Non-pigmented ciliary epithelial cell (primary cell): ENCODE measurements at regions not wholly inside any gene's neighbourhood (a gene's known extent, or its start where the extent isn't known, plus 50 kb on each side); places are given as distances from the start of the nearest gene placed in this dataset.

Source experiments
- DNase-seq: peaks from one replicate; pipeline ENCODE4 v3.0.0-alpha.2; 2010; ENCODE audit warnings: low read depth

DNA sequence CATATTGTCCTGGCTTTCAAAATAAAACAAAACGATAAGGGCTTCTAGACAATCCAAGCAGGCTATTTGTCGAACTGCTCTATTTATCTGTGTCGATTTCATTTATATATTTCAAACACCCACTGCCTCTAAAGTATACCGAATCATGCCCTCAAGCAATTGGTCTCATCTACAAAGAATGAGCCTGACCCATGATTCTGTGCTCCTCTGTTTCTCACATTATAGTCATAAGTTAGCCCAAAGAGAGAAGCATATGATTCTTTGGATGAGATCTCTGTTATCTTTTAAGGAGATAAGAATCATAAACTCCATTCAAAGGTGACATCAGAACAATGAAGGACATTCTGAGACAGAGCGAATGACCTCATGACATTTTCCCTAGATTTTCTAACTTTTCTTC, 191.1 kb downstream of the MAP2K6 start:
- no peak for DNase-seq

DNA sequence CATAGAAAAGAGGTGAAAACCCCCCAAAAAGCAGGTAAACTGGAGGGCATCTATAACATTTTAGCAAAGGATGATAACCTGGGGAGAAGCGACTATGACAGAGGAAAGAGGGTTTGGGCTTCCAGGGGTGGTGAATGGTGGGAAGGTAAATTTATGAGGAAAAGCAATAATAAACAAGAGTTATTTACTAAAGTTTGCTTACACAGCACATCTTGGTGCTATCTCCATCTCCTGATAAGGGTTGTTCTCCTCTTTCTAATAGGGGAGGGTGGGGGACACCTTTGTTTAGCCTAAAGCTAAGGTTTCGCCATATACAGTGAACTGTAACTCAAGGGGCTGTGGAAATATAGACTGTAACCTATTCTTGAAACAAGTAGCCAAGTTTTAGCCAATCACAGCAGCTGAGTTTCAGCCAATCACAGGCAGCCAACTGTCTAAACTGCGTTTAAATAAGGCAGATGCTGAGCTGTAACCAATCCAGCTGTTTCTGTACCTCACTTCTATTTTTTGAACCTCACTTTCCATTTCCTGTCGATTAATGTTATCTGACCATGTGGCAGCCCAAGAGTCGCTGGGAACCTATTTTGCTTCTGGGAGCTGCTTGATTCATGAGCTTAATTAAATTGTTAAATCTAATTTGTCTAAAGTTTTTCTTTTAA, 191.8 kb downstream of the MAP2K6 start:
- no peak for DNase-seq

DNA sequence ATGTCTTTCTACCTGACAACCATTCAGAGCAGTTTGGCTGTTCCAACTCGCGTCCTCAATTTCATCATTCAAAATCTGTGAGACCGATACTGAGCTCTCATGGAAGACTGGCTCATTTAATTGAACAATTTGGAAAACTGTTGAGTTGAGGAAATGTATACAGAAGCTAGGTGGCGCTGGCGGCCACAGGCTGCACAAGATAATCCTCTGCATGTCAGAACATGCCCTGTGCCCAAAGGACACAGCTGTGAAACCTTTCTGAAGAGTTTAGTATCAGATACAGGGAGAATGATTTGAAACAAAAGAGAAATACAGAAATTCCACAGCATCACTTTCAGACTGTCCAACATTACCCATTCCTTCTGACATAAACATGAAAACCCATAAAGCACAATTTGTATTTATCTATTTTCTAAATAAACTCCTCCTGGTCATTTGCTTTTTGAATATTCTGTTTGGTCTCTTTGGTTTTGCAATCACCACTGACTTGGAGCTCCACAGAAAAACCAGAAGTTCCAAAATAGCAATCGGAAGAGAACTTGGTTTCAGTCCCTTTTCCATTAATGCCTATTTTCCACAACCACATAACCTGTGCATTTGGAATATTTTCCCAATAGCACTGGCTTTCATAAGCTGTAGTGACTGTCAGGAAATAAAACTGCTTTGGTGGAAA, 192.8 kb downstream of the MAP2K6 start:
- peak; percentile 75 for DNase-seq

DNA sequence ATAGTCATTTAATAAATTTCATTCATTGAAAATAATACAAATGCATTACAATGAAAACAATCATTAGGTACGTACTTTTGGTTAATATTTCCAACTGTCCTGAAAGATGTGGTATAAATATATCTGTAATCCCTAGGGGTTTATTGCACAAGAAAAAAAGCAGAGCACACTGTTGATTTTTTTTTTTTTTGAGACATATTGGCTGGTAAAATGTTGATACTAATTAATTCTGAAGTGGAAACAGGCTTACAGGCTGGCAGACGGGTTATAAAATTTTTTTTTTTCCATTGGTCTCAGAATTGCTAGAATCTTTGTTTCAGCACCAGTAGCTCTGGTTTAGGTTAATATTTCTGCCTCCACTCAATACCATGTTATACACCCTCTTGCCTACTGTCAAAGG, 193.6 kb downstream of the MAP2K6 start:
- no peak for DNase-seq

DNA sequence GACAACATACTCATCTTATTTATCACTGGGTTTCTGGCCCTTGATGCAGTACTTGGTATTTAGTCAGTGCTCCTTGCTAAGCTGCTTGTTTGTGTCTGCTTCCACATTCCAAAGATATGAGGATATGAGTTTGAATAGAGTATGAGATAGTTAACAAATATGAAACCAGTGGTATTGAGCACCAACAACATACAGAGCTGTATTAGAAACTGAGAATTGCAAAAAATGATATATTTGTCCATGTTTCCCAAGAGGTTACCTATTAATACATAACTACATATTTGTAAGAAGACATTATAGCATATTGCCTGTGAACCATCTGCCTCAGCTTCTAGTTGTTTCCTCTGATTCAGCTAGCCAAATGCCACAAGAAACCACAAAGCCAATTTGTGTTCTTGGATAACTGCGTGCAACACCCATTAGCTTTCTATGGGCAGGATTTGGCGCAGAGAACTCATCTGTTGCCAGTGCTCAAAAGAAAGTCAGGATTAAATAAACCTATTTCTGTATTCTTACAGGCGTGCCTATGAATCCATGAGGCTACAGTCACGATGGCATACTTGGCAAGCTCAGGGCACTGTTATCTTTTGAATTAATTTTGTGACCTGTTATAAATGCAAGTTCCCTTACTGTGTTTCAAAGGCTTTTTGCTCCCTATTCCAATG, 194.4 kb downstream of the MAP2K6 start:
- DNase-seq = peak; percentile 94

DNA sequence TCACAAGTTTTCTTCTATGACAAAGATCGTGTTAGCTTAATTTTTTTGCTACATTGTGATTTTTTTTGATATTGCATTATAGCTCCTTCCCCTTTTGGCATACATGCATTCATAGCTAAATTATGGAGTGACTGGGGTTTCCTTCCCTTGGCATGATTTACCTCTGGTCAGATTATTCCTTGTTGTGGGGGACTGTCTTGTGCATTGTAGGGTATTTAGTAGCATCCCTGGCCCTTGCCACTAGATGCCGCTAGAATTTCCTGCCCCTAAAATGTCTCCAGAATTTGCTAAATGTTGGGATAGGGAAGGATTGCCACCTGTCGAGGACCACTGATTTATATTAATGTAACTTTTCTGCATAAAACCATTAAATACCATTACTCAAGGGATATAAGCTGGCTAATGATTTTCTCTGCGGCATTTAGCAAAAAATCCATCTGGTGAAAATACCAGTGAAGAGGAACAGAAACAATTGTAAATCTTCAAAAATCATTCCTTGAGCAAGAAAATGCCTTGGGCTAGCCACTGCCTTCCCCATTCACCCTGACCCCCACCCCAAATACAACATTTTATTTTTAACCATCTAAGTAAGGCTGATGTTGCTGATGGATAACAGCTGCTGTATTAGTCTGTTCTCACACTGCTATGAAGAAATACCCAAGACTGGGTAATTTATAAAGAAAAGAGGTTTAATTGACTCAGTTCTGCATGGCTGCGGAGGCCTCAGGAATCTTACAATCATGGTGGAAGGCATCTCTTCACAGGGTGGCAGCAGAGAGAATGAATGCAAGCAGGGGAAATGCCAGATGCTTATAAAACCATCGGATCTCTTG, 195.2 kb downstream of the MAP2K6 start:
- no peak for DNase-seq

DNA sequence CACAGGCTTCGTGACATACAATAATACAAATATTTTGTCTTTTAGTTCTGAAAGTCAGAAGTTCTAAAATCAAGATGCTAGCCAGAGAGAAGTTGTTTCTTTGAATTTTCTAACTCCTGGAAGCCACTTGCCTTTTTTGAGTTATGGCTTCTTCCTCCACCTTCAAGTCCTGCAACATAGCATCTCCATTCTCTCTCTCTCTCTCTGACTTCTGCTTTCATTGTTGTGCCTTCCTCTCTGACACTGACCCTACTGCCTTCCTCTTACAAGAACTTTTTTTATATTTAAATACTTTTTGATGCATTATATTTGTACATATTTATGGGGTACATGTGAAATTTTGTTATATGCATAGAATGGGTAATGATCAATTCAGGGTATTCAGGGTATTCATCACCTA, 205.9 kb downstream of the MAP2K6 start:
- DNase-seq = no peak

DNA sequence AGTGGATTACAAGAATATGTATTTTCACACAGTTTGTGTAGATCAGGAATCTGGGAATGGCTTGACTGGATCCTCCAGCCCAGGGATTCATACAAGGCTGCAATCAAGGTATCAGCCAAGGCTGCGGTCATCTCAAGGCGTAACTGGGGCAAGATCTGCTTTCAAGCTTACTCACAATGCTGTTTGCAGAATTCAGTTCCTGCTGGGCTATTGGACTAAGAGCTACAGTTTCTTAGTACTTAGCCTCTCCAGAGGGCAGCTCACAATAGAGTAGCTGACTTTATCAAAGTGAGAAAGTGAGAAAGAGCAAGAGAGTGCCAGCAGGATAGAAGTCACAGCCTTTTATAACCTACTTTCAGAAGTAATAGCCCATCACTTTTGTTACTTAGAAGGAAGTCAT, 211.0 kb downstream of the MAP2K6 start:
- DNase-seq = no peak

DNA sequence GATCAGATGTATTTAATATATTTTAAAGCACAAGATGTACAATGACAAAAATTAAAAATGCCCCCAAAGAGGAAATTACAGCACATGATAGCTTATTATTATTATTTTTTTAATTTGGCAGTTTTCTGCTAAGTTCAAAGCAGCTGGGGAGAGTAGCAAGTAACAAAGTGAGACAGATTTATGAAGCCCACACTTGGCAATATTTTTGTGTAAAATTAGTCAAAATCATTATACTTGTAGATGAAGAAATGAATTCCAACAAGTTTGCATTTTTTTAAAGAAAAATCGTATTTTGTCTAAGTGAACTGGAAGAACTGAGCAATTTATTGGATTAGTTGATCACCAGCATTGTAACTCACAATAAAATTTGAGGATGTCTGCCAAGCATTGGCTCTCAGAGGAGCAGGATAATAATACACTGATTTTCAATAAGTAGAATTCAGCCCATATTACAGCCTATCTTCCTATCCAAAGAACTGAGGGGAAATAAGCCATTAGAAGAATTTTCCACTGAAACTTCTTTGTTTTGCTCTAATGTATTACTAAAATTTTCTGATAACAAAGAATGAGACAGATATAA, 215.6 kb downstream of the MAP2K6 start:
- no peak for DNase-seq

DNA sequence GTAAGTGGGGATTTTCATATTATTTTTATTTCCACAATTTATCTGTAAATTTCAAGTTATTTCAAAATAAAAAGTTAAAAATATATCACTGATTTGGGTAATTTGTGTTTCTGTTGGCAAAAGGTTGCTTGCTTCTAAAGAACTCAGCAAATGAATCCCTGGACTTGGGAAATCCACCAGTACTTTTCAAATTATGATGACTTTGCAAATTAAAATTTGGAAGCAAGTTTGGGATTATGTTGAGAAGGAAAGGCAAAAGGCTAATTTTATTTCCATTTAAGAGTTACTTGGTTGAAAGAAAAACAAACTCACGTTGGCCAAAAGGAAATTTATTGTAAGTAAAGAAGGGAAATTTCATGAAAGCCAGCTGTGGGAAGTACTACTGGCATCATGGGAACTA, 220.3 kb downstream of the MAP2K6 start:
- no peak for DNase-seq

DNA sequence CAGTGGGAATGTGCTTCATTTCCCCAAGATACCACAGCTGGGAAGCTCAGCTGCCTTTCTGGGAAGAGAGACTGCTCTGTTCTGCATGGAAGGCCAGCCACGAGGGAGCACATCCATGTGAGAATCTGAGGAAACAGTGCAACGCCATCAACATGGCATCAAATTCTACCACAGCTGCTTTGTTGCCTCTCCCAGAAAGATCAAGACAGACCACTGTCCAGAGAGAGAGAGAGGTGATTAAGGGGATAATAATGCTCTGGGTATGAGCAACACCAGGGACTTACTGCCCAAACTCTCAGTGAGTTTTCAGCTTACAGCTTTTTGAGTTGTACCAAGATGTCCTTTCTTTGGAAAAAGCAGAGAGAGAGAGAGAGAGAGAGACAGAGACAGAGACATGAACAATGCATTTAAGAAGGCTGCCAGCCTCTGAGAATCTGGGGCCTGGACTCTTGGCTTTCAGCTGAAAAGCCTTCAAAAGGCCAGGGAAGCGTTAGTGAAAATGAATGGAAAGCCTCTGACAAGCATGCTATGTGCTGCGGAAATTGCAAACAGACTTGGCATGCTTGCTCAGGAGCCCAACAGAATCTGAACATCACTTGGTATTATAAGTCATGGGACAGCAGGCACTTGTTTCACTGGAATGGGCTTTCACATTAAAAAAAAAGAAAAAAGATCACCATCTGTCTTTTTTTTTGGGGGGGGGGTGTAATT, 223.1 kb downstream of the MAP2K6 start:
- peak; percentile 31 for DNase-seq

DNA sequence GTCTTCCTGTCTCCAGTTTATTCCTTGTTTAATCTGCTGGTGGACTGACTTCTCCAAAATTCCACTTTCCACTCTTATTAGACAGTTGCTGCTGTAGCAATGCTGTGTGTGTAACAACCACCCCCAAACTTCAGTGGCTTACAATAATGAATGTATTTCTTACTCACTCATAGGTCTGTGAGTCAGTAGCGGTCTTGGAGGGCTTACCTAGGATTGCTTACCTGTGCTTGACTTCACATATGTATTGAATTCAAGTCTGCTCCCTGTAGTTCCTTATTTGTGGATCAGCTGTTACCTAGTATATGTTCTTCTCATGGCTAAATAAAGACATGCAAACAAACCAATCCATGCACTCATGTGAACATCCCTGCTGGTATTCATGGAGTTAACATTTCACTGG, 224.6 kb downstream of the MAP2K6 start:
- DNase-seq = no peak

DNA sequence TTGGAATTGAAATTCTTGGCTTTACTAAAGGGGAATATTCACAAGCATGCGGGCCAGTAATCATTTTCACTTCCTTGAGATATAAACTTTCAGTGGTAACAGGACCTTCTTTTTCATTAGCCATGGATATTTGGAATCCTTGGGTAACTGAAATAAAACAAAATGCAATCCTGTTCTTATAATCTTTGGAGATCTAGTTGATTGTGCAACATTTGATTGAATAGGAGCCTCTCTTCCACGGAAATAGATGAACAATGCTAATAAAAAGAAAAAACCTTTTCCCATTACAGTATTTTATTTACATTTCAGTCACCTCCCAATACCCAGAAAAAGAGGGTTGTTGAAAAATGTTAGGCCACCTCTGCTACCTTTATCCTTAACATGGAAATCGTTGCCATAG, 225.6 kb downstream of the MAP2K6 start:
- no peak for DNase-seq

DNA sequence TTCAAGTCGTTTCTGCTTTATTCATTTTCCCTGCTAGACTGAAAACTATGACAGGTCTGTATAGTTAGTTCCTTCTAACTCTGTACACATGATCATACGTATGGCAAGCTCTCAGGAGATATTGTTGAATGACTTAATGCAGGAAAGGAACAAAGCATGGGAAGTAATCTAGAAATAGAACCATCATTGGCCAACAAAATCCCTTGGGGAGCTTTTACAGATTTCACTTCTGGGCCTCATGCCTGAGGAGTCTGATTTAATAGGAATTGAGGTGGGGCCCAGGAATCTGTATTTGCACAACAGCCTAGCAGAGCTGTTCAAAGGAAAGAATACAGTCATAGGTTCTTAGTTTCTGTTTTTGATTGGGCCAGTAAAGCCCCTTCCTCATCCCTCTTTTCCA, 229.2 kb downstream of the MAP2K6 start:
- no peak for DNase-seq

DNA sequence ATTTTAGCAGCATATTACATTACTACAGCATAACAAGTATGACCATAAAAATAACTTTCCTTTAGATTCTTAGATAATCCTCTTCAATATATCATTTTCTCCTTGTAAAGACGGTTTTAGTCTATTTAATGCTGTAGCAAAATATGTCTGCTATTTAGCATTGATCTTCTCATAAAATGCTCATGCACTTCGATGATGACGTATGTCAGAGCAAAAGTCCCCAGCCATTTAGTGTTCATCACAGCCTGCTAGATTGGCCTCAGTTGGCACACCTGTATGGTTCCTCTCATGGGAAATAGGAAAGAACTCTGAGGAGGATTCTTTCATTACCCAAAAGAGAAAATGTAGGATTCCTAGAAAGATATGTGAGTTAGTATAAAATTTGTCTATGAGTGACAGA, 232.2 kb downstream of the MAP2K6 start:
- no peak for DNase-seq

DNA sequence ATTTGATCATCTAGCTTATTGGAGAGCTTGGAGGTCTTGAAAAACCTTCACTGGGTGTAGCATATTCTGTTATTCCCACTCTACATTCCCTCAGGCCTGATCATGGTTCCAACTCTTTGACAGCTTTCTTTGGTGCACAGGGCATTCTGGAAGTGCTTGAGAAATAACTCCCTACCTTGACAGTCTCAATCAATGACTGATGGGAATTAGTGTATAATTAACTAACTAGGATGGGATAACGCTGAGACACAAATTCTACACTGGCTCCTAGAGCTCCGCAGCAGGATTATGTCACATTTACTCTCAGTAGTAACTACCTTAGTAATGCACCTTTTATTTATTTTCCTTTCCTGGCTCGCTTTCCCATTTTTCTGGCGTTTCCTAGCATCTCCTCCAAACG, 236.4 kb downstream of the MAP2K6 start:
- no peak for DNase-seq

DNA sequence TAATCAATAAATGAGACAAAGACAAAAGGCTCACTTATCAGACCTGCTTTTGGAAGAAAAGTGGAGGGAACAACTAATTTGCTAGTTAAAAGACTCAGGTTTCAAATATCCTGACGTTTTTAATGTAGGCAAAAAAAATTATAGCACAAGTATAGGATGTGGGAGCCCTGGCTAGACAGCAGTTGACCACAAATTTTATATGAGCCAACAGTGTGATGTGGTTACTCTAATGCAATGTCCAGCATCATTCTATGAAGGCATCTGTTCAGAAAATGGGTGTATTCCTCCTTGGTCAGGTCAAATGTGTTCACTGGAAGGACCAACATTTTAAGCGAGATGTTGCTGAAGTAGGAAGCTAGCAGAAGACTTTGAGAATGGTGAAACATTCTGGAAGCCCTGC, 237.4 kb downstream of the MAP2K6 start:
- no peak for DNase-seq

DNA sequence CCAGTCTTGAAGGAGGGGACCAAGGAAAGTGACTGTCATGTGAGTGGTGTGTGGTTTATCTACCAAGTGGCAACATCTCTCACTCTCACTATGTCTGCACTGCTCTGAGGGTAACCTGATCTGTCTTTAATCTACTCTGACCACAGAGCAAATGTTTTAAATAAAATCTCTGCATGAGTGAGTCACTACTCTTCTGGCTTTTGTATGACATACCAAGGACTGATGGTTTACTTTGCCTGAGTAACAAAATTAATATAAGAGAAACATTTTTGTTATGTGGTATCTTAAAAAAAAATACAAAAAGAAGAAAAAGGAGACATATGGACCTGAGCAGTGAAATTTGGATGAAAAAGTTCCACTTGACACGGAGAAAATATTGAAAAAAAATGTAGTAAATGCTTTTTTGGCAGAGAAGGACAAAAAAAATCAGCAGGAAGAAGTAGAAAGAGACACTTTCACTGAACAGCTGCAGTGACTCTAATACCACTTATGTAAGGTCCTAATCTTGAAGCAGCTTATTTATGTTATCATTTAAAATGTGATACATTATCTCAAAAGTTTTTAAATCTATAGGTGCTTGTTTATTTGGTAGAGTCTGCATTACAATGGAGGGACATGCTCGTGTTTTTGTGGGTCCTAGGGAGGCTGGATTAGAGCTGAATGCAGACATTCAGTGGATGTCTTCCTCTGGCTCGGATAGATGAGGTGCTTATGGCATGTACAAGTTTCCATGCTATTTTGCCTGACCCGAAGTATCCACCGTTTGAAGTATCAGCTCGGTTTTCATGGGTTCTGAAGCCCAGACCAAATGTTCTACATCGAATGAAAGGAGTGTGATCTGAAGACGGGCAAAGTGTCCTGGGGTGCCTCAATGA, 240.7 kb downstream of the MAP2K6 start:
- no peak for DNase-seq

DNA sequence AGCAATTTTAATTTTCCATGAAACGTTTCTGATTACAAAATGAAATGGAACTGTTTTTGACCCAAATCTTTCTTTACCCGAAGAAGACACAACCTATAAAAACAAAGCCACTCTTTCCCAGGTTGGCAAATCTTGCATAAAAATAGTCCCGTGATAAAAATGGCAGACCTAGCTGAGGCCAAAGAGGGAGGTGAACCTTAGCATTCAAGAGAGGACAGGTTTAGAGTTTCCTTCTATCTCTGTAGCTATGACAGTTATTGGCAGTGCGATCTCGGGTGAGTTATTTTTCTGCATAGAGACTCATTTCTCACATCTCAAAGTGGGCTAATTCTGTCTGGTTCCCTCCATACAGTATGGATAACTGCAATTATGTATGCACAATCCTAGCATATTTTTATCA, 241.4 kb downstream of the MAP2K6 start:
- no peak for DNase-seq

DNA sequence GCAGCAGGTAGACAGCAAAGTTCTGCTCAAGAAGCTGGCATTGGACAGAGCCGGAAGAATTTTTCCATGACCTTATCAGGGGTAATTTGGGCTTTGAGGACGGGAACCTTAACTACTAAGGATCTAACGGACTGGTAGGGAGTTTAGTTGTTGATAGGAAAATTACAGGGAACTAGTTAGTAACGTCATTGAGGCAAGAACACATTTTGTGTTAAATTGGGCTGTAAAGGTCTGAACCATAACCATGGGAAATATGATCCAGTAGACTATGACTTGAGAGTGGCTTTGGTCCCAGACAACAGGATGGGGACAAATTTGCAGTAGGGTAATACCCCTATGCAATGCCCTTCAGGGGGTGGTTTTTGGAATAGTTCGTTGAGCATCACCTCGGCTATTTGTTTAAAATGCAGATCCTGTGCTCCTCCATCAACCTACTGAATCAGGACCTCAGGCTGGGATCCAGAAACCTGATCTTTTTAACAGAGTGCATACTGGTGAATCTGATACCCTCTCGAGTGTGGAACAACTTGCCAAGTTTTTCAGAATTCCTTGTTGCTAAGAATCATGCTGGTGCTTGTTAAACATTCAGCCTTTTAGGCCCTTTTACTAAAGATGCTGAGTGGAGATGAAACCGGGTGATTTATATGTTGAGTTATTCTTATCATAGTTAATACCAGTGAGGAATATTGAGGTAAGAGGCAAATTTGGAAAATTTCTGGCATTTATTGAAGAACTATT, 255.1 kb downstream of the MAP2K6 start:
- DNase-seq = no peak
